Testis (tissue), 2 donors: ENCODE measurements at regions not wholly inside any gene's neighbourhood (a gene's known extent, or its start where the extent isn't known, plus 50 kb on each side); places are given as distances from the start of the nearest gene placed in this dataset.

Experiments
- DNase-seq: peaks from one replicate; pipeline ENCODE4 v3.0.0-alpha.2; 2019
- H3K27ac ChIP-seq, 2 donors: fragments of 200-600 bp; sonication (generic); one replicate each; pipeline ENCODE4 v1.5.1; 2019
- H3K27me3 ChIP-seq: fragments of 200-600 bp; sonication (generic); one replicate; pipeline ENCODE4 v1.5.1; 2019
- H3K36me3 ChIP-seq: fragments of 200-600 bp; sonication (generic); one replicate; pipeline ENCODE4 v1.5.1; 2017; ENCODE audit warnings: low read depth; ENCODE audit errors: missing control alignments
- H3K4me1 ChIP-seq: fragments of 200-600 bp; sonication (generic); one replicate; pipeline ENCODE4 v1.5.1; 2019
- H3K4me3 ChIP-seq, 2 donors: fragments of 200-600 bp; sonication (generic); one replicate each; pipeline ENCODE4 v1.5.1; 2017 to 2019
- H3K9me3 ChIP-seq: fragments of 200-600 bp; sonication (generic); one replicate; pipeline ENCODE4 v1.5.1; 2017
- POLR2A ChIP-seq: fragments of 450-650 bp; IDR thresholded peaks from one replicate; pipeline ENCODE4 v1.6.1; 2017; ENCODE audit warnings: antibody characterized with exemption, mild to moderate bottlenecking, moderate library complexity
- WGBS, 2 donors: methylation state at CpG; one replicate each; pipeline ENCODE4 v1.1.5; 2018; 5-methylcytosine and 5-hydroxymethylcytosine counted together
- intact Hi-C: fragments of 100-400 bp; cut with DNase I; formaldehyde crosslinking; loops from one replicate; pipeline ENCODE4 v1.15.1; 2023; ENCODE audit warnings: low total_unique reads
- TF ChIP-seq, protein P1 (sequence below), 3 experiments: fragments of 450-650 bp in 2 of 3; fragments of 200-600 bp in 1 of 3; sonication (generic) in 1 of 3; IDR thresholded peaks; one replicate each; pipeline ENCODE4 v1.5.1; 2016 to 2019; ENCODE audit warnings: antibody characterized with exemption in 3 of 3, mild to moderate bottlenecking in 2 of 3, moderate library complexity in 1 of 3

DNA sequence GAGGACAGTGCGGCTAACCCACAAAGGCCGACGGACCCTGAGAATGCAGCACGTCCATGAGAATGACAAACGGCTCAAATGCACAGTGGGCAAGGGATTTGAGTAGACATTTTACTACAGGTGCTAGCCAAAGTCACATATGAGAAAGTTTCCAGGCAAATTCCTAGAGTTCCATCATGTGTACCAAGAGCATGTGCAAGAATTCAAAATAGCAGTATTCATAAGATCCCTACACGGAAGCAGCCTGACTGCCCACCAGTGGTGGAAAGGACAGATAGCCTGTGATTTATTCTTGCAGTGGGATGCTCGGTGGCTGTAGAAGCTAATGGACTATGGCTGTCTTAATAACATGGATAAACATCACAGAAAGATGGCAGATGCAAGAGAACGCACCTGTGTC lies 68.0 kb downstream of the RGS12 start:
- TF ChIP-seq, protein P1, sequence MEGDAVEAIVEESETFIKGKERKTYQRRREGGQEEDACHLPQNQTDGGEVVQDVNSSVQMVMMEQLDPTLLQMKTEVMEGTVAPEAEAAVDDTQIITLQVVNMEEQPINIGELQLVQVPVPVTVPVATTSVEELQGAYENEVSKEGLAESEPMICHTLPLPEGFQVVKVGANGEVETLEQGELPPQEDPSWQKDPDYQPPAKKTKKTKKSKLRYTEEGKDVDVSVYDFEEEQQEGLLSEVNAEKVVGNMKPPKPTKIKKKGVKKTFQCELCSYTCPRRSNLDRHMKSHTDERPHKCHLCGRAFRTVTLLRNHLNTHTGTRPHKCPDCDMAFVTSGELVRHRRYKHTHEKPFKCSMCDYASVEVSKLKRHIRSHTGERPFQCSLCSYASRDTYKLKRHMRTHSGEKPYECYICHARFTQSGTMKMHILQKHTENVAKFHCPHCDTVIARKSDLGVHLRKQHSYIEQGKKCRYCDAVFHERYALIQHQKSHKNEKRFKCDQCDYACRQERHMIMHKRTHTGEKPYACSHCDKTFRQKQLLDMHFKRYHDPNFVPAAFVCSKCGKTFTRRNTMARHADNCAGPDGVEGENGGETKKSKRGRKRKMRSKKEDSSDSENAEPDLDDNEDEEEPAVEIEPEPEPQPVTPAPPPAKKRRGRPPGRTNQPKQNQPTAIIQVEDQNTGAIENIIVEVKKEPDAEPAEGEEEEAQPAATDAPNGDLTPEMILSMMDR (IDR thresholded peaks at IDR 0.05), result no peak
- no peak for TF ChIP-seq POLR2A
- intact Hi-C loops, result no loop called here
- H3K4me3 ChIP-seq, result no peak overlapping the region
- H3K4me1 ChIP-seq, result no peaks in the 10 kb centered on the region
- H3K9me3 ChIP-seq, result no peaks in the 10 kb centered on the region
- no peak for DNase-seq
- no peak overlapping the region for H3K27ac ChIP-seq
- WGBS, 2 donors, result 92 to 94% methylated on average over 7 to 8 of the region's 8 CpGs
- no peaks in the 10 kb centered on the region for H3K36me3 ChIP-seq
- no peaks in the 10 kb centered on the region for H3K27me3 ChIP-seq

DNA sequence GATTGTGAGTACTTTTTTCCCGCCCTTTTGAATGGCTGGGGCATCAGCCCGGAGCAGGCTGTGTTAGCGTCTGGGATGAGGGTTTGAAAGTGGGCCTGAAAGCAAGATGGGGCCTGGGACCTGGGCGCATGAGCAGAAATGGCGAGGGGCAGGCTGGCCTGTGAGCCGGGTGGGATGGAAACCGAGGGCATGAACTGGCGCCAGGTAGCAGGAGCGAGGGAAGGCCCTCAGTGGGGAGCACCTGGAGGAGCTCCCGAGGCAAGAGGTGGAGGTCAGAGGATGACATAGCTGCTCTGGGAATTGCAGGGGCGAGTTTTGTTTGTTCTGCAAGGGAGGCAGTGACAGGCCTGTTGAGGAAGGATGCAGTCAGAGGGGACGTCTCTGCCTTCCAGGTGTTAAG lies 68.6 kb downstream of the RGS12 start:
- 95% methylated on average over 12 of the region's 12 CpGs for WGBS, 2 donors
- no peaks in the 10 kb centered on the region for H3K4me1 ChIP-seq
- H3K9me3 ChIP-seq, result no peaks in the 10 kb centered on the region
- no peak for DNase-seq
- no peak overlapping the region for H3K4me3 ChIP-seq
- intact Hi-C loops, result no loop called here
- no peaks in the 10 kb centered on the region for H3K27me3 ChIP-seq
- H3K27ac ChIP-seq, result no peak overlapping the region
- no peaks in the 10 kb centered on the region for H3K36me3 ChIP-seq
- TF ChIP-seq, protein P1 (IDR thresholded peaks at IDR 0.05), result no peak
- TF ChIP-seq POLR2A, result no peak

DNA sequence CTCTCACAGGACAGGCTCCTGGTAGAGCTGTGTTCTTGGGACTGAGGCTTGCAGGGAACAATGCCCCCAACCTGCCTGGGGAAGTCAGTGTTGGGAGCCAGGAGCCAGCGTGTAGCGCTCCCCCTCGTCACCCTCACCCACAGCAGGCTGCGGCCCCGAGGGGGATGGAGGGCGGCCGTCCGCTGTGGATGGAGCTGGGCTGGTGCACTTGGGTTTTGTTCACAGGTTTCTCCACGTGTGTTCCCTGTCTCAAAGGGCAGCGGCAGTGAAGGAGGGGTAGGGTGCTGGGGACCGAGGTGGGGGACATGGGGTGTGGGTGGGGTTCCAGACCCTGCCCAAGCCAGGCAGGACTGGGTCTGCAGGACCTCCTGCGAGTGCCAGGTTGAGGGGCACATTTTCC lies 69.1 kb downstream of the RGS12 start:
- whole genome bisulfite sequencing, 2 donors, result 86 to 92% methylated on average over 10 to 12 of the region's 12 CpGs
- no peaks in the 10 kb centered on the region for H3K27me3 ChIP-seq
- intact Hi-C loops, result no loop called here
- no peaks in the 10 kb centered on the region for H3K4me1 ChIP-seq
- no peak overlapping the region for H3K4me3 ChIP-seq
- no peak overlapping the region for H3K27ac ChIP-seq
- no peaks in the 10 kb centered on the region for H3K9me3 ChIP-seq
- no peak for DNase-seq
- TF ChIP-seq, protein P1 (IDR thresholded peaks at IDR 0.05), result no peak
- no peak for TF ChIP-seq POLR2A
- H3K36me3 ChIP-seq, result no peaks in the 10 kb centered on the region

DNA sequence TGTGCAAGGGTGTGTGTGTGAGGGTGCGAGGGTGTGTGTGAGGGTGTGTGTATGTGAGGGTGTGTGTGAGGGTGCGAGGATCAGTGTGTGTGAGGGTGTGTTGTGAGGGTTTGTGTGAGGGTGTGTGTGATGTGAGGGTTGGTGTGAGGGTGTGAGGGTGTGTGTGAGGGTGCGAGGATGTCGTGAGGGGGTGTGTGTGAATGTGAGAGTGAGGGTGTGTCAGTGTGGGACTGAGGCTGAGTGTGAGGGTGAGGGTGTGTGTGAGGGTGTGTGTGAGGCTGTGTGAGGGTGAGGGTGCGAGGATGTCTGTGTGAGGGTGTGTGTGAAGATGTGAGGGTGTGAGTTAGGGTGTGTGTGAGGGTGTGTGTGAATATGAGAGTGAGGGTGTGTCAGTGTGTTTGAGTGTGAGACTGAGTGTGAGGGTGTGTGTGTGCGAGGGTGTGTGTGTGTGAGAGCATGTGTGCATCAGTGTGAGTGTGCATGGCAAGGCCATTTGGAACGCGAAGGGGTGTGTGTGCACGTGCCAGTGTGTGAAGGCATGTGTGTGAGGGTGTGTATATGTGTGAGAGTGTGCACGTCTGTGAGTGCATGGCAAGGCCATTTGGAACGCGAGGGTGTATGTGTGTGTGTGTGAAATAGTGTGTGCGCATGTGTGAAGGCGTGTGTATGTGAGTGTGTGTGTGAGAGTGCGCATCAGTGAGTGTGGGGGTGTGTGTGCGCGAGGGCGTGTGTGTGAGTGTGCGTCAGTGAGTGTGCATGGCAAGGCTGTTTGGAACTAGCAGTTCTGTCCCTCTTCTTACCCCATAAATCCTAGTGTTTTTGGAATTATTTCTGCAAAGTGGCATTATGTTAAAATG lies 69.8 kb downstream of the RGS12 start:
- WGBS, 2 donors, result 80 to 87% methylated on average over 19 of the region's 19 CpGs
- intact Hi-C loops, result no loop called here
- TF ChIP-seq, protein P1 (IDR thresholded peaks at IDR 0.05), result no peak
- no peak for TF ChIP-seq POLR2A
- Histone ChIP-seq H3K4me1 (no peaks in the 10 kb centered on the region), H3K4me3 (no peak overlapping the region), H3K27me3 (no peaks in the 10 kb centered on the region), H3K27ac (no peak overlapping the region), H3K9me3 (no peaks in the 10 kb centered on the region), H3K36me3 (no peaks in the 10 kb centered on the region)
- no peak for DNase-seq
